IMR-90 (cell line): ENCODE measurements at regions not wholly inside any gene's neighbourhood (a gene's known extent, or its start where the extent isn't known, plus 50 kb on each side); places are given as distances from the start of the nearest gene placed in this dataset.

Experiments used
- ATAC-seq: fragments of 200-7000 bp; cut with Tn5 transposase; 2 replicates; pipeline ENCODE4 v1.9.1; 2020; ENCODE audit warnings: low read depth, mild to moderate bottlenecking, moderate library complexity
- BruUV-seq: library from RNA; stranded (reverse); fragments of 400-500 nt; replicated peaks from 2 replicates; lab custom pipeline; 2021; lab: Mats Ljungman, UMichigan
- CTCF ChIA-PET: fragments of 300-600 bp; formaldehyde crosslinking; extraction: SDS; loops from one replicate; lab custom pipeline; 2021; ENCODE audit warnings: antibody characterized with exemption; lab: Yijun Ruan, JAX
- POLR2A ChIA-PET: fragments of 300-600 bp; sonication (Branson Sonifier 250); formaldehyde crosslinking; loops from one replicate; lab custom pipeline; 2022; ENCODE audit warnings: antibody characterized with exemption; ENCODE audit not compliant: unreplicated experiment; lab: Charles Lee
- DNase-seq: peaks from one replicate; pipeline ENCODE4 v3.0.0; 2013
- H2AFZ ChIP-seq: replicated peaks from 2 replicates; pipeline ENCODE3; 2013; ENCODE audit warnings: low read length, mild to moderate bottlenecking; ENCODE audit not compliant: poor library complexity
- H2AK5ac ChIP-seq: 2 replicates; pipeline ENCODE4 v1.6.1; 2013; ENCODE audit warnings: low read depth, low read length, inconsistent platforms
- H2AK9ac ChIP-seq: replicated peaks from 2 replicates; pipeline ENCODE3; 2013; ENCODE audit warnings: mild to moderate bottlenecking, low read depth, low read length, moderate library complexity; ENCODE audit not compliant: poor library complexity
- H2BK120ac ChIP-seq: 2 replicates; pipeline ENCODE4 v1.6.1; 2013; ENCODE audit warnings: low read depth, low read length, inconsistent platforms
- H2BK15ac ChIP-seq: 3 replicates; pipeline ENCODE4 v1.6.1; 2013; ENCODE audit warnings: low read depth, low read length, inconsistent platforms
- H2BK20ac ChIP-seq: 2 replicates; pipeline ENCODE4 v1.6.1; 2013; ENCODE audit warnings: low read depth, mild to moderate bottlenecking, inconsistent platforms, low read length, moderate library complexity
- H2BK5ac ChIP-seq: 2 replicates; pipeline ENCODE4 v1.6.1; 2013; ENCODE audit warnings: mild to moderate bottlenecking, low read depth, low read length, inconsistent platforms; ENCODE audit not compliant: poor library complexity, severe bottlenecking
- H3K14ac ChIP-seq: replicated peaks from 2 replicates; pipeline ENCODE4 v1.6.1; 2013; ENCODE audit warnings: low read depth, low read length, inconsistent platforms
- H3K18ac ChIP-seq: 2 replicates; pipeline ENCODE4 v1.6.1; 2013; ENCODE audit warnings: low read depth, low read length, control low read depth
- H3K23ac ChIP-seq: 2 replicates; pipeline ENCODE4 v1.6.1; 2013; ENCODE audit warnings: low read depth, low read length, inconsistent platforms
- H3K27ac ChIP-seq: 2 replicates; pipeline ENCODE4 v1.5.1; 2013; ENCODE audit warnings: mild to moderate bottlenecking, control low read depth, low read length; ENCODE audit not compliant: insufficient read depth
- H3K27me3 ChIP-seq: 2 replicates; pipeline ENCODE4 v1.6.1; 2013; ENCODE audit warnings: low read length; ENCODE audit not compliant: control insufficient read depth, insufficient read depth
- H3K36me3 ChIP-seq: 2 replicates; pipeline ENCODE4 v1.6.1; 2013; ENCODE audit warnings: low read length, mixed read lengths; ENCODE audit not compliant: control insufficient read depth, insufficient read depth
- H3K4ac ChIP-seq: 2 replicates; pipeline ENCODE4 v1.6.1; 2013; ENCODE audit warnings: low read depth, low read length, inconsistent platforms
- H3K4me1 ChIP-seq: 2 replicates; pipeline ENCODE4 v1.6.1; 2013; ENCODE audit warnings: low read length, mixed read lengths; ENCODE audit not compliant: control insufficient read depth, insufficient read depth
- H3K4me2 ChIP-seq: 2 replicates; pipeline ENCODE4 v1.6.1; 2013; ENCODE audit warnings: low read depth, mild to moderate bottlenecking, control low read depth, low read length, moderate library complexity
- H3K4me3 ChIP-seq: 2 replicates; pipeline ENCODE4 v1.5.1; 2013; ENCODE audit warnings: low read depth, mild to moderate bottlenecking, control low read depth, low read length, moderate library complexity; ENCODE audit not compliant: insufficient read depth
- H3K56ac ChIP-seq: 2 replicates; pipeline ENCODE4 v1.6.1; 2013; ENCODE audit warnings: low read length, inconsistent platforms; ENCODE audit not compliant: insufficient read depth; ENCODE audit errors: extremely low read depth
- H3K79me1 ChIP-seq, 2 experiments: 2 replicates each; pipeline ENCODE4 v1.6.1; 2013; ENCODE audit warnings: low read length in 2 of 2, inconsistent platforms in 1 of 2, low read depth in 1 of 2
- H3K9ac ChIP-seq: 2 replicates; pipeline ENCODE4 v1.6.1; 2013; ENCODE audit warnings: low read depth, low read length, control low read depth
- H3K9me1 ChIP-seq: 2 replicates; pipeline ENCODE4 v1.6.1; 2013; ENCODE audit warnings: low read length, inconsistent platforms; ENCODE audit not compliant: insufficient read depth
- H3K9me3 ChIP-seq: 2 replicates; pipeline ENCODE4 v1.6.1; 2013; ENCODE audit warnings: low read length; ENCODE audit not compliant: control insufficient read depth, insufficient read depth
- H4K20me1 ChIP-seq: 2 replicates; pipeline ENCODE4 v1.6.1; 2013; ENCODE audit warnings: low read length, inconsistent platforms; ENCODE audit not compliant: insufficient read depth
- H4K5ac ChIP-seq: 2 replicates; pipeline ENCODE4 v1.6.1; 2013; ENCODE audit warnings: mild to moderate bottlenecking, low read depth, low read length, control low read depth
- H4K8ac ChIP-seq, 2 experiments: 2 replicates each; pipeline ENCODE4 v1.6.1; 2013; ENCODE audit warnings: low read depth in 2 of 2, low read length in 2 of 2, control low read depth in 1 of 2, inconsistent platforms in 1 of 2
- H4K91ac ChIP-seq: 2 replicates; pipeline ENCODE4 v1.6.1; 2013; ENCODE audit warnings: low read depth, low read length, inconsistent platforms; ENCODE audit not compliant: insufficient read depth
- CHD1 ChIP-seq: IDR thresholded peaks from 2 replicates; pipeline ENCODE4 v1.6.1; 2012; ENCODE audit warnings: low read depth, low read length, improper control_type of control experiment
- FOS ChIP-seq: fragments of 150-350 bp; IDR thresholded peaks from 2 replicates; pipeline ENCODE4 v1.6.1; 2016; ENCODE audit warnings: low read depth, low read length
- POLR2A ChIP-seq: IDR thresholded peaks from 2 replicates; pipeline ENCODE4 v1.6.1; 2012; ENCODE audit warnings: mild to moderate bottlenecking, low read depth, low read length
- RAD21 ChIP-seq: IDR thresholded peaks from 2 replicates; pipeline ENCODE4 v1.6.1; 2012; ENCODE audit warnings: low read length, improper control_type of control experiment
- WGBS, 2 experiments: methylation state at CpG; one replicate each; pipeline versions ENCODE4 v1.1.5 to v1.1.7; 2013; ENCODE audit warnings: missing lambda C conversion rate in 2 of 2; ENCODE audit not compliant: insufficient read length in 1 of 2; ENCODE audit errors: extremely low coverage in 2 of 2; 5-methylcytosine and 5-hydroxymethylcytosine counted together
- dilution Hi-C: fragments of 300-500 bp; cut with HindIII; formaldehyde crosslinking; loops from one replicate; pipeline ENCODE4 v1.14.3; 2018; ENCODE audit warnings: low sequenced_read_pairs; ENCODE audit not compliant: unreplicated experiment
- in situ Hi-C: fragments of 300-500 bp; cut with MboI; formaldehyde crosslinking; loops from 3 replicates; pipeline ENCODE4 v1.14.3; 2019; ENCODE audit warnings: low sequenced_read_pairs, inconsistent platforms, mixed read lengths
- intact Hi-C: fragments of 100-400 bp; cut with micrococcal nuclease; formaldehyde crosslinking; loops from 2 replicates; pipeline ENCODE4 v1.10.0; 2022
- TF ChIP-seq, protein P1 (sequence below): fragments of 150-350 bp; IDR thresholded peaks from 2 replicates; pipeline ENCODE4 v1.6.1; 2017; ENCODE audit warnings: mild to moderate bottlenecking, antibody characterized with exemption, low read length, low read depth
- TF ChIP-seq, protein P2 (sequence below): conservative IDR thresholded peaks from 2 replicates; pipeline ENCODE4 v1.5.1; 2012; ENCODE audit warnings: mild to moderate bottlenecking, low read depth, low read length, improper control_type of control experiment

- Histone ChIP-seq H2BK15ac (no peak overlapping the region), H3K9me3 (no peaks in the 10 kb centered on the region; the same call in 1 of the 2 replicates), H3K9me1 (no peaks in the 10 kb centered on the region), H3K18ac (no peak overlapping the region), H3K56ac (no peak overlapping the region), H4K8ac (no peak overlapping the region), H3K36me3 (no peaks in the 10 kb centered on the region), H3K27me3 (no peaks in the 10 kb centered on the region), H3K4me3 (no peak overlapping the region), H4K91ac (no peak overlapping the region), H2BK5ac (no peak overlapping the region), H3K27ac (no peak overlapping the region), H2AK5ac (no peak overlapping the region), H2BK120ac (no peak overlapping the region), H3K14ac (no peak overlapping the region), H3K9ac (no peak overlapping the region), H3K4me2 (no peak overlapping the region), H3K4me1 (no peaks in the 10 kb centered on the region), H3K4ac (no peak overlapping the region), H2AFZ (no peak overlapping the region), H4K5ac (no peak overlapping the region), H2AK9ac (no peak overlapping the region), H2BK20ac (no peak overlapping the region), H3K23ac (no peak overlapping the region), H3K79me1 (no peaks in the 10 kb centered on the region), H4K20me1 (no peaks in the 10 kb centered on the region)
- TF ChIP-seq POLR2A = no peak
- no peak for TF ChIP-seq RAD21
- TF ChIP-seq, protein P1, sequence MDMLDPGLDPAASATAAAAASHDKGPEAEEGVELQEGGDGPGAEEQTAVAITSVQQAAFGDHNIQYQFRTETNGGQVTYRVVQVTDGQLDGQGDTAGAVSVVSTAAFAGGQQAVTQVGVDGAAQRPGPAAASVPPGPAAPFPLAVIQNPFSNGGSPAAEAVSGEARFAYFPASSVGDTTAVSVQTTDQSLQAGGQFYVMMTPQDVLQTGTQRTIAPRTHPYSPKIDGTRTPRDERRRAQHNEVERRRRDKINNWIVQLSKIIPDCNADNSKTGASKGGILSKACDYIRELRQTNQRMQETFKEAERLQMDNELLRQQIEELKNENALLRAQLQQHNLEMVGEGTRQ = no peak
- no peak for TF ChIP-seq FOS
- TF ChIP-seq, protein P2, sequence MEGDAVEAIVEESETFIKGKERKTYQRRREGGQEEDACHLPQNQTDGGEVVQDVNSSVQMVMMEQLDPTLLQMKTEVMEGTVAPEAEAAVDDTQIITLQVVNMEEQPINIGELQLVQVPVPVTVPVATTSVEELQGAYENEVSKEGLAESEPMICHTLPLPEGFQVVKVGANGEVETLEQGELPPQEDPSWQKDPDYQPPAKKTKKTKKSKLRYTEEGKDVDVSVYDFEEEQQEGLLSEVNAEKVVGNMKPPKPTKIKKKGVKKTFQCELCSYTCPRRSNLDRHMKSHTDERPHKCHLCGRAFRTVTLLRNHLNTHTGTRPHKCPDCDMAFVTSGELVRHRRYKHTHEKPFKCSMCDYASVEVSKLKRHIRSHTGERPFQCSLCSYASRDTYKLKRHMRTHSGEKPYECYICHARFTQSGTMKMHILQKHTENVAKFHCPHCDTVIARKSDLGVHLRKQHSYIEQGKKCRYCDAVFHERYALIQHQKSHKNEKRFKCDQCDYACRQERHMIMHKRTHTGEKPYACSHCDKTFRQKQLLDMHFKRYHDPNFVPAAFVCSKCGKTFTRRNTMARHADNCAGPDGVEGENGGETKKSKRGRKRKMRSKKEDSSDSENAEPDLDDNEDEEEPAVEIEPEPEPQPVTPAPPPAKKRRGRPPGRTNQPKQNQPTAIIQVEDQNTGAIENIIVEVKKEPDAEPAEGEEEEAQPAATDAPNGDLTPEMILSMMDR = no peak
- no peak for TF ChIP-seq CHD1
- CTCF ChIA-PET = no interaction called here
- dilution Hi-C loops (no loop called here), intact Hi-C loops (no loop called here), in situ Hi-C loops (no loop called here)
- no peak for ATAC-seq
- DNase-seq = no peak
- WGBS, 2 experiments = no CpG with 5 or more reads among the region's 3 CpGs
- no TSS peak for BruUV-seq
- POLR2A ChIA-PET = no interaction called here
Observed at GRCh38 chr2:147759536-147759935, 85.3 kb upstream of the ACVR2A start.
